CD4-positive, alpha-beta T cell treated with Interleukin-17A for 1 hour (primary cell): ENCODE measurements at regions not wholly inside any gene's neighbourhood (a gene's known extent, or its start where the extent isn't known, plus 50 kb on each side); places are given as distances from the start of the nearest gene placed in this dataset.

Experiments used
- DNase-seq: peaks from one replicate; pipeline ENCODE4 v3.0.0-alpha.2; 2020

DNA sequence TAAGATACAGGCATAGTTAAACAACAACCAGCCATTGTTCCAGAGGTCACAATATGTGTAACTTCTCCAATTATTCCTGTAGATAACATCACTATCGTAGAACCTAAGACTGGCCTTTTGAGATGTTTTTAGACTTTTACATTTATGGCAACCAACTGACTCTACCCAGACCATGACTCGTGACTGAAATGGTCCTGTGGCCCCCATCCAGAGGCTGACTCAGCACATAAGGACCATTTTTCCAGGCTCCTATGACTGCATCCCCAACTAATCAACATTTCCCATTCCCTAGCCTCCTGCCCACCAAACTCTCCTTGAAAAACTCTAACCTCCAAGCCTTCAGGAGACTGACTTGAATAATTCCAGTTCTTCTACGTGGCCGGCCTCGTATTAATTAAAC, 52.6 kb upstream of the NID2 start:
- DNase-seq: no peak

DNA sequence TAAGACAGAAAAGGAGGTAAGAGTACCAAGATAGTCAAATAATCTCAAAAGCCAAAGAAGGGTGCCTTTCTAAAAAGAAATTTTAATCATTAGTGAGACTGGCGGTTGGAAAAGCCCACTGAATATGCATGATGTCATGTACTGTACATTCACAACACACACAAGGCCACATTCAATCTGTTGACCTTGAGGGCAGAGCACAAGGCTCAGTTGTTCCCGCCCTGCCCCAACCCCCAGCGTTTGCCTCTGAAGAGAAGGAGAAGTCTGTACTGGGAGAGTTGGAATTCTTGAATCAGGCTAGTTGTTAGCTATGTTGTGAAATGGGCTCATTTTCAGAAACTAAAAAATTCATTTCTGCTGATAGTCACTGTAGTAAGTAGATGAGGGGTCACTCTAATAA, 50.2 kb upstream of the NID2 start:
- no peak for DNase-seq
